Uterus (tissue), 2 donors: ENCODE measurements at regions not wholly inside any gene's neighbourhood (a gene's known extent, or its start where the extent isn't known, plus 50 kb on each side); places are given as distances from the start of the nearest gene placed in this dataset.

Source experiments
- CTCF ChIP-seq, 4 experiments: fragments of 200-600 bp in 2 of 4; fragments of 450-650 bp in 2 of 4; sonication (generic) in 2 of 4; IDR thresholded peaks; one replicate each; pipeline ENCODE4 v1.5.1; 2016 to 2019; ENCODE audit warnings: antibody characterized with exemption in 4 of 4, mild to moderate bottlenecking in 2 of 4, moderate library complexity in 1 of 4
- POLR2A ChIP-seq, 2 donors: fragments of 450-650 bp; IDR thresholded peaks; one replicate each; pipeline ENCODE4 v1.6.1; 2016; ENCODE audit warnings: antibody characterized with exemption in 2 of 2, mild to moderate bottlenecking in 1 of 2, moderate library complexity in 1 of 2

GRCh38 chr2:239692362-239692851 lies 291.6 kb upstream of the HDAC4 start:
- TF ChIP-seq CTCF (IDR thresholded peaks at IDR 0.05) = no peak
- TF ChIP-seq POLR2A (IDR thresholded peaks at IDR 0.05) = no peak
